ENCODE measurements at regions not wholly inside any gene's neighbourhood (a gene's known extent, or its start where the extent isn't known, plus 50 kb on each side); places are given as distances from the start of the nearest gene placed in this dataset.

DNA sequence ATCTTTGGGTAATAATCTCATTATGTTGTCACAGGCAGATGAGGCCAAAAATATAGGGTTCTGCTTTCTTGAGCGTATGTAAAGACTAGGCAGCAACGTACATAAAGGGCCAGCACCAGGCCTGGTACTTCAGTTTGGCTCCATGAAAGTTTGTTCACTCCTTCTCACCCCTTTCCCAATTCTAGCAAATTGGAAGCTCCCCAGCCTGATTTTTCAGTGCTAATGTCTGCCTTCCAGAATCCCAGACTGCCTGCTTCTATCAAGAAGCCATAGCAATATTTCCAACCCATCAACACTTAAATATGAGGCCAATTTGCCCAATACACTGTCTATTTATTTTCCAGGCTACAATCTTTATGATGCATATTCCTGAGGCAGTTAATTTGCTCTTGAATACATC lies 93.4 kb upstream of the PTPRT start:
- Histone ChIP-seq H4K20me1 (ENCODE audit: insufficient read depth) (no peaks in the 10 kb centered on the region), H3K27ac (ENCODE audit: low read length) (no peak overlapping the region), H2AFZ (ENCODE audit: low read depth, low read length) (no peak overlapping the region), H3K4me3 (ENCODE audit: low read length) (no peak overlapping the region), H3K9me3 (ENCODE audit: low read length) (no peaks in the 10 kb centered on the region), H3K36me3 (ENCODE audit: insufficient read depth, low read length) (no peaks in the 10 kb centered on the region), H3K27me3 (ENCODE audit: insufficient read depth, low read depth, low read length) (no peaks in the 10 kb centered on the region), H3F3A (ENCODE audit: insufficient read depth, low read length, poor library complexity, severe bottlenecking) (no peaks in the 10 kb centered on the region), H3K9ac (ENCODE audit: low read length) (no peak overlapping the region), H3K9me2 (ENCODE audit: insufficient read depth, low read length) (no peaks in the 10 kb centered on the region), H3K4me2 (ENCODE audit: low read length) (no peak overlapping the region), H3K79me2 (replicated peaks; ENCODE audit: insufficient read depth, low read length) (no peaks in the 10 kb centered on the region)
- no peak for TF ChIP-seq EP300 (conservative IDR thresholded peaks at IDR 0.05; ENCODE audit: poor library complexity, severe bottlenecking)
- TF ChIP-seq, protein P1, sequence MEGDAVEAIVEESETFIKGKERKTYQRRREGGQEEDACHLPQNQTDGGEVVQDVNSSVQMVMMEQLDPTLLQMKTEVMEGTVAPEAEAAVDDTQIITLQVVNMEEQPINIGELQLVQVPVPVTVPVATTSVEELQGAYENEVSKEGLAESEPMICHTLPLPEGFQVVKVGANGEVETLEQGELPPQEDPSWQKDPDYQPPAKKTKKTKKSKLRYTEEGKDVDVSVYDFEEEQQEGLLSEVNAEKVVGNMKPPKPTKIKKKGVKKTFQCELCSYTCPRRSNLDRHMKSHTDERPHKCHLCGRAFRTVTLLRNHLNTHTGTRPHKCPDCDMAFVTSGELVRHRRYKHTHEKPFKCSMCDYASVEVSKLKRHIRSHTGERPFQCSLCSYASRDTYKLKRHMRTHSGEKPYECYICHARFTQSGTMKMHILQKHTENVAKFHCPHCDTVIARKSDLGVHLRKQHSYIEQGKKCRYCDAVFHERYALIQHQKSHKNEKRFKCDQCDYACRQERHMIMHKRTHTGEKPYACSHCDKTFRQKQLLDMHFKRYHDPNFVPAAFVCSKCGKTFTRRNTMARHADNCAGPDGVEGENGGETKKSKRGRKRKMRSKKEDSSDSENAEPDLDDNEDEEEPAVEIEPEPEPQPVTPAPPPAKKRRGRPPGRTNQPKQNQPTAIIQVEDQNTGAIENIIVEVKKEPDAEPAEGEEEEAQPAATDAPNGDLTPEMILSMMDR (IDR thresholded peaks at IDR 0.05; ENCODE audit: poor library complexity, severe bottlenecking): no peak
- TF ChIP-seq EZH2 (IDR thresholded peaks at IDR 0.05; ENCODE audit: borderline replicate concordance, insufficient read depth, low read length, poor library complexity, severe bottlenecking): no peak
- TF ChIP-seq TAF1 (IDR thresholded peaks at IDR 0.05; ENCODE audit: low read depth): no peak
- no peak for TF ChIP-seq SMC3 (conservative IDR thresholded peaks at IDR 0.05; ENCODE audit: poor library complexity)
- no peak for TF ChIP-seq POLR2AphosphoS5 (IDR thresholded peaks at IDR 0.05)
- TF ChIP-seq, protein P2, sequence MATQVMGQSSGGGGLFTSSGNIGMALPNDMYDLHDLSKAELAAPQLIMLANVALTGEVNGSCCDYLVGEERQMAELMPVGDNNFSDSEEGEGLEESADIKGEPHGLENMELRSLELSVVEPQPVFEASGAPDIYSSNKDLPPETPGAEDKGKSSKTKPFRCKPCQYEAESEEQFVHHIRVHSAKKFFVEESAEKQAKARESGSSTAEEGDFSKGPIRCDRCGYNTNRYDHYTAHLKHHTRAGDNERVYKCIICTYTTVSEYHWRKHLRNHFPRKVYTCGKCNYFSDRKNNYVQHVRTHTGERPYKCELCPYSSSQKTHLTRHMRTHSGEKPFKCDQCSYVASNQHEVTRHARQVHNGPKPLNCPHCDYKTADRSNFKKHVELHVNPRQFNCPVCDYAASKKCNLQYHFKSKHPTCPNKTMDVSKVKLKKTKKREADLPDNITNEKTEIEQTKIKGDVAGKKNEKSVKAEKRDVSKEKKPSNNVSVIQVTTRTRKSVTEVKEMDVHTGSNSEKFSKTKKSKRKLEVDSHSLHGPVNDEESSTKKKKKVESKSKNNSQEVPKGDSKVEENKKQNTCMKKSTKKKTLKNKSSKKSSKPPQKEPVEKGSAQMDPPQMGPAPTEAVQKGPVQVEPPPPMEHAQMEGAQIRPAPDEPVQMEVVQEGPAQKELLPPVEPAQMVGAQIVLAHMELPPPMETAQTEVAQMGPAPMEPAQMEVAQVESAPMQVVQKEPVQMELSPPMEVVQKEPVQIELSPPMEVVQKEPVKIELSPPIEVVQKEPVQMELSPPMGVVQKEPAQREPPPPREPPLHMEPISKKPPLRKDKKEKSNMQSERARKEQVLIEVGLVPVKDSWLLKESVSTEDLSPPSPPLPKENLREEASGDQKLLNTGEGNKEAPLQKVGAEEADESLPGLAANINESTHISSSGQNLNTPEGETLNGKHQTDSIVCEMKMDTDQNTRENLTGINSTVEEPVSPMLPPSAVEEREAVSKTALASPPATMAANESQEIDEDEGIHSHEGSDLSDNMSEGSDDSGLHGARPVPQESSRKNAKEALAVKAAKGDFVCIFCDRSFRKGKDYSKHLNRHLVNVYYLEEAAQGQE (IDR thresholded peaks at IDR 0.05; ENCODE audit: borderline replicate concordance): no peak
- TF ChIP-seq RAD21 (conservative IDR thresholded peaks at IDR 0.05): no peak
- TF ChIP-seq MXI1 (conservative IDR thresholded peaks at IDR 0.05; ENCODE audit: poor library complexity, severe bottlenecking): no peak

DNA sequence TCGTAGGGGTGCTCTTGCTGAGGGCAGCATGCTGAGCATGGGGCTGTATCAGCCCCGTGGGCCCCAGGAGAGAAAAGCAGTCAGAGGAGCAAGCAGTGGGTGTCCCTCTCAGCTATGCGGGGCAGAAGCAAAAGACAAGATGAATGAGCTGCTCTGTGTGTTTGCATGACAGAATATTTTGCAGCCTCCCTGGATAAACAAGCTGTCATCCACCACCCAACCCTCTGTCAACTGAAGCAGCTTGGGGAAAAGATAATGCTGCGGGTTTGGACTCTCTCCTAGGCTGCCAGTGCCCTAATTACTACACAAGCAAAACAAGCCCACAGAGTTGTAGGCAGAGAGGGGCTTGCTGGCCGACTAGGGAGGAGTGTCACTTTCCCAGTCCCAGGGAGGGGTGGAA lies 82.3 kb upstream of the PTPRT start:
- Histone ChIP-seq H3K9me3 (ENCODE audit: low read length) (no peaks in the 10 kb centered on the region), H3K4me3 (ENCODE audit: low read length) (no peak overlapping the region), H3K9ac (ENCODE audit: low read length) (no peak overlapping the region), H4K20me1 (ENCODE audit: insufficient read depth) (no peaks in the 10 kb centered on the region), H3K27me3 (ENCODE audit: insufficient read depth, low read depth, low read length) (no peaks in the 10 kb centered on the region), H3F3A (ENCODE audit: insufficient read depth, low read length, poor library complexity, severe bottlenecking) (no peaks in the 10 kb centered on the region), H3K79me2 (replicated peaks; ENCODE audit: insufficient read depth, low read length) (no peaks in the 10 kb centered on the region), H3K4me2 (ENCODE audit: low read length) (no peak overlapping the region), H3K27ac (ENCODE audit: low read length) (no peak overlapping the region), H2AFZ (ENCODE audit: low read depth, low read length) (no peak overlapping the region), H3K9me2 (ENCODE audit: insufficient read depth, low read length) (no peaks in the 10 kb centered on the region), H3K36me3 (ENCODE audit: insufficient read depth, low read length) (no peaks in the 10 kb centered on the region)
- TF ChIP-seq, protein P2 (IDR thresholded peaks at IDR 0.05; ENCODE audit: borderline replicate concordance): no peak
- TF ChIP-seq, protein P1 (IDR thresholded peaks at IDR 0.05; ENCODE audit: poor library complexity, severe bottlenecking): no peak
- TF ChIP-seq SMC3 (conservative IDR thresholded peaks at IDR 0.05; ENCODE audit: poor library complexity) (no peak), RAD21 (conservative IDR thresholded peaks at IDR 0.05) (no peak), POLR2AphosphoS5 (IDR thresholded peaks at IDR 0.05) (no peak)

Data from neural cell (in vitro differentiated cells).